PC-3 (cell line): ENCODE measurements at regions not wholly inside any gene's neighbourhood (a gene's known extent, or its start where the extent isn't known, plus 50 kb on each side); places are given as distances from the start of the nearest gene placed in this dataset.

Experiments
- CTCF ChIP-seq: fragments of 300-600 bp; sonication (generic); conservative IDR thresholded peaks from 2 replicates; pipeline ENCODE4 v1.5.1; 2017; ENCODE audit warnings: antibody characterized with exemption, low read depth, mild to moderate bottlenecking, low read length
- EZH2phosphoT487 ChIP-seq: fragments of 300-600 bp; sonication (generic); IDR thresholded peaks from 2 replicates; pipeline ENCODE4 v1.6.1; 2018; ENCODE audit warnings: mild to moderate bottlenecking, antibody characterized with exemption, low read length, borderline replicate concordance

DNA sequence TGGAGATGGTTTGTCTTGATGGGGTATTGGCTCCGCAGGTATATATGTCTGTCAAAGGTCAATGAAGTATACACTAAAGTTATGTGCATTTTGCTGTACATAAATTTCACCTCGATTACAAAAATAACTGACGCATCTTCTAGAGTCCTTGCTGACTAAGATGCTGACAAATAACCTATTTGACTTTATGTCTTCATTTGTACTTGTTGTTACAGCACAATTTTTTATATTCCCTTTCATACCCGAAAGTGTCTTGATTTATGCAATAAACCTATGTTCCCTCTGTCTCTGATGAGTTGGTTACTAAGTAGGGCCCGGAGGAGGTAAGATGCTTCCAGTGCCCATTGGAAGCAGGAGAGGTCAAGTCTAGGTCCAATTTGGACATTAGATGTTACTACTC lies 93.5 kb downstream of the COPS8 start:
- TF ChIP-seq CTCF (no peak), EZH2phosphoT487 (no peak)
